ENCODE measurements at regions not wholly inside any gene's neighbourhood (a gene's known extent, or its start where the extent isn't known, plus 50 kb on each side); places are given as distances from the start of the nearest gene placed in this dataset.

GRCh38 chr4:111601671-111602070, 543.6 kb upstream of the FAM241A start:
- no peaks in the 10 kb centered on the region for H3K9me3 ChIP-seq (replicated peaks; ENCODE audit: control insufficient read depth, low read depth, low read length)
- no peaks in the 10 kb centered on the region for H3K4me1 ChIP-seq (ENCODE audit: control insufficient read depth, insufficient read depth, low read length)
- H3K4me3 ChIP-seq (ENCODE audit: low read length): no peak overlapping the region
- no CpG with 5 or more reads among the region's 3 CpGs for WGBS (ENCODE audit: insufficient coverage)
- H3K27ac ChIP-seq (ENCODE audit: low read length): no peak overlapping the region
- no peaks in the 10 kb centered on the region for H3K36me3 ChIP-seq (ENCODE audit: control insufficient read depth, insufficient read depth, low read length)
- H3K27me3 ChIP-seq (ENCODE audit: control insufficient read depth, insufficient read depth, low read length): no peaks in the 10 kb centered on the region
- DNase-seq: no peak

GRCh38 chr4:111602848-111603247, 542.4 kb upstream of the FAM241A start:
- Histone ChIP-seq H3K36me3 (ENCODE audit: control insufficient read depth, insufficient read depth, low read length) (no peaks in the 10 kb centered on the region), H3K4me1 (ENCODE audit: control insufficient read depth, insufficient read depth, low read length) (no peaks in the 10 kb centered on the region), H3K4me3 (ENCODE audit: low read length) (no peak overlapping the region), H3K27me3 (ENCODE audit: control insufficient read depth, insufficient read depth, low read length) (no peaks in the 10 kb centered on the region), H3K9me3 (replicated peaks; ENCODE audit: control insufficient read depth, low read depth, low read length) (no peaks in the 10 kb centered on the region), H3K27ac (ENCODE audit: low read length) (no peak overlapping the region)
- peak; percentile 1 for DNase-seq
- WGBS (ENCODE audit: insufficient coverage): no CpG with 5 or more reads among the region's 1 CpG

- WGBS (ENCODE audit: insufficient coverage): no CpG with 5 or more reads among the region's 1 CpG
- Histone ChIP-seq H3K4me1 (ENCODE audit: control insufficient read depth, insufficient read depth, low read length) (no peaks in the 10 kb centered on the region), H3K36me3 (ENCODE audit: control insufficient read depth, insufficient read depth, low read length) (no peaks in the 10 kb centered on the region), H3K9me3 (replicated peaks; ENCODE audit: control insufficient read depth, low read depth, low read length) (no peaks in the 10 kb centered on the region), H3K4me3 (ENCODE audit: low read length) (no peak overlapping the region), H3K27me3 (ENCODE audit: control insufficient read depth, insufficient read depth, low read length) (no peaks in the 10 kb centered on the region), H3K27ac (ENCODE audit: low read length) (no peak overlapping the region)
- DNase-seq: no peak
Observed at GRCh38 chr4:111605111-111605510, 540.1 kb upstream of the FAM241A start.

GRCh38 chr4:111610681-111611080, 534.6 kb upstream of the FAM241A start:
- Histone ChIP-seq H3K27me3 (ENCODE audit: control insufficient read depth, insufficient read depth, low read length) (no peaks in the 10 kb centered on the region), H3K9me3 (replicated peaks; ENCODE audit: control insufficient read depth, low read depth, low read length) (no peaks in the 10 kb centered on the region), H3K4me1 (ENCODE audit: control insufficient read depth, insufficient read depth, low read length) (no peaks in the 10 kb centered on the region), H3K4me3 (ENCODE audit: low read length) (no peak overlapping the region), H3K36me3 (ENCODE audit: control insufficient read depth, insufficient read depth, low read length) (no peaks in the 10 kb centered on the region), H3K27ac (ENCODE audit: low read length) (no peak overlapping the region)
- 75% methylated on average over 3 of the region's 5 CpGs for WGBS (ENCODE audit: insufficient coverage)
- DNase-seq: no peak

- DNase-seq: peak; percentile 1
- no peak overlapping the region for H3K27ac ChIP-seq (ENCODE audit: low read length)
- 43% methylated on average over 2 of the region's 6 CpGs for WGBS (ENCODE audit: insufficient coverage)
- H3K36me3 ChIP-seq (ENCODE audit: control insufficient read depth, insufficient read depth, low read length): no peaks in the 10 kb centered on the region
- no peaks in the 10 kb centered on the region for H3K4me1 ChIP-seq (ENCODE audit: control insufficient read depth, insufficient read depth, low read length)
- no peaks in the 10 kb centered on the region for H3K9me3 ChIP-seq (replicated peaks; ENCODE audit: control insufficient read depth, low read depth, low read length)
- no peaks in the 10 kb centered on the region for H3K27me3 ChIP-seq (ENCODE audit: control insufficient read depth, insufficient read depth, low read length)
- H3K4me3 ChIP-seq (ENCODE audit: low read length): no peak overlapping the region
Observed at GRCh38 chr4:111618908-111619307, 526.3 kb upstream of the FAM241A start.

- peaks cover 2% of the 10 kb centered on the region for H3K9me3 ChIP-seq (replicated peaks; ENCODE audit: control insufficient read depth, low read depth, low read length)
- 74% methylated on average over 4 of the region's 10 CpGs for WGBS (ENCODE audit: insufficient coverage)
- H3K27ac ChIP-seq (ENCODE audit: low read length): no peak overlapping the region
- DNase-seq: no peak
- H3K36me3 ChIP-seq (ENCODE audit: control insufficient read depth, insufficient read depth, low read length): no peaks in the 10 kb centered on the region
- H3K27me3 ChIP-seq (ENCODE audit: control insufficient read depth, insufficient read depth, low read length): no peaks in the 10 kb centered on the region
- no peaks in the 10 kb centered on the region for H3K4me1 ChIP-seq (ENCODE audit: control insufficient read depth, insufficient read depth, low read length)
- no peak overlapping the region for H3K4me3 ChIP-seq (ENCODE audit: low read length)
Observed at GRCh38 chr4:111628437-111628836, 516.8 kb upstream of the FAM241A start.

GRCh38 chr4:111630705-111631104, 514.5 kb upstream of the FAM241A start:
- no peak overlapping the region for H3K4me3 ChIP-seq (ENCODE audit: low read length)
- WGBS (ENCODE audit: insufficient coverage): no CpG with 5 or more reads among the region's 2 CpGs
- no peaks in the 10 kb centered on the region for H3K36me3 ChIP-seq (ENCODE audit: control insufficient read depth, insufficient read depth, low read length)
- peak; percentile 46 for DNase-seq
- no peak overlapping the region for H3K27ac ChIP-seq (ENCODE audit: low read length)
- H3K27me3 ChIP-seq (ENCODE audit: control insufficient read depth, insufficient read depth, low read length): no peaks in the 10 kb centered on the region
- H3K4me1 ChIP-seq (ENCODE audit: control insufficient read depth, insufficient read depth, low read length): no peaks in the 10 kb centered on the region
- peaks cover 2% of the 10 kb centered on the region for H3K9me3 ChIP-seq (replicated peaks; ENCODE audit: control insufficient read depth, low read depth, low read length)

GRCh38 chr4:111631215-111631999, 513.8 kb upstream of the FAM241A start:
- Histone ChIP-seq H3K4me1 (ENCODE audit: control insufficient read depth, insufficient read depth, low read length) (no peaks in the 10 kb centered on the region), H3K27me3 (ENCODE audit: control insufficient read depth, insufficient read depth, low read length) (no peaks in the 10 kb centered on the region), H3K9me3 (replicated peaks; ENCODE audit: control insufficient read depth, low read depth, low read length) (peaks cover 2% of the 10 kb centered on the region), H3K27ac (ENCODE audit: low read length) (no peak overlapping the region), H3K36me3 (ENCODE audit: control insufficient read depth, insufficient read depth, low read length) (no peaks in the 10 kb centered on the region), H3K4me3 (ENCODE audit: low read length) (no peak overlapping the region)
- peak; percentile 18 for DNase-seq
- WGBS (ENCODE audit: insufficient coverage): no CpG with 5 or more reads among the region's 2 CpGs

GRCh38 chr4:111632641-111633151, 512.6 kb upstream of the FAM241A start:
- 80% methylated on average over 1 of the region's 1 CpG for WGBS (ENCODE audit: insufficient coverage)
- H3K9me3 ChIP-seq (replicated peaks; ENCODE audit: control insufficient read depth, low read depth, low read length): peaks cover under 1% of the 10 kb centered on the region
- H3K36me3 ChIP-seq (ENCODE audit: control insufficient read depth, insufficient read depth, low read length): no peaks in the 10 kb centered on the region
- no peaks in the 10 kb centered on the region for H3K27me3 ChIP-seq (ENCODE audit: control insufficient read depth, insufficient read depth, low read length)
- DNase-seq: no peak
- H3K4me3 ChIP-seq (ENCODE audit: low read length): no peak overlapping the region
- no peak overlapping the region for H3K27ac ChIP-seq (ENCODE audit: low read length)
- H3K4me1 ChIP-seq (ENCODE audit: control insufficient read depth, insufficient read depth, low read length): no peaks in the 10 kb centered on the region

- WGBS (ENCODE audit: insufficient coverage): no CpG with 5 or more reads among the region's 7 CpGs
- no peak overlapping the region for H3K27ac ChIP-seq (ENCODE audit: low read length)
Observed at GRCh38 chr4:111633663-111634266, 511.5 kb upstream of the FAM241A start.

More at GRCh38 chr4:111633663-111634266, 511.5 kb upstream of the FAM241A start:
- Histone ChIP-seq H3K36me3 (ENCODE audit: control insufficient read depth, insufficient read depth, low read length) (no peaks in the 10 kb centered on the region), H3K4me1 (ENCODE audit: control insufficient read depth, insufficient read depth, low read length) (no peaks in the 10 kb centered on the region), H3K27me3 (ENCODE audit: control insufficient read depth, insufficient read depth, low read length) (no peaks in the 10 kb centered on the region), H3K4me3 (ENCODE audit: low read length) (no peak overlapping the region), H3K9me3 (replicated peaks; ENCODE audit: control insufficient read depth, low read depth, low read length) (no peaks in the 10 kb centered on the region)
- DNase-seq: no peak
